ENCODE measurements at regions not wholly inside any gene's neighbourhood (a gene's known extent, or its start where the extent isn't known, plus 50 kb on each side); places are given as distances from the start of the nearest gene placed in this dataset.

DNA sequence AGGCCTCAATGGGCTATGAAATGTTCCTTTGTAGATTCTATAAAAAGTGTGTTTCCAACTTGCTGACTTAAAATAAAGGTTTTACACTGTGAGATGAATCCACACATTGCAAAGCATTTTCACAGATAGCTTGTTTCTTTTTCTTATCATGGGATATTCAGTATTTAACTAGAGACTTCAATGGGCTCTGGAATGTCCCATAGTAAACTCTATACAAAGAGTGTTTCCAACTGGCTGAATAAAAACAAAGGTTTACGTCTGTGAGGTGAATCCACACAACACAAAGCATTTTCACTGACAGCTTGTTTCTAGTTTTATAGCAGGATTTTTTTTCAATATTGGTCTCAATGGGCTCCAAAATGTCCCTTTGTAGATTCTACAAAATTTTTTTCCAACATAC is 550.1 kb downstream of the KCNJ18 start:
- intact Hi-C loops (cut with DNase I; ENCODE audit: low total_unique reads), result no loop called here
- TF ChIP-seq POLR2A (IDR thresholded peaks at IDR 0.05) (no peak), CTCF (IDR thresholded peaks at IDR 0.05) (no peak)
- H3K9me3 ChIP-seq, result no peaks in the 10 kb centered on the region
- H3K36me3 ChIP-seq (ENCODE audit: low read depth, missing control alignments), result no peaks in the 10 kb centered on the region
- H3K27ac ChIP-seq, result no peak overlapping the region
- no peak for DNase-seq
- no peaks in the 10 kb centered on the region for H3K4me1 ChIP-seq
- H3K4me3 ChIP-seq, result no peak overlapping the region
- no peaks in the 10 kb centered on the region for H3K27me3 ChIP-seq
- WGBS, 2 donors, result 59 to 64% methylated on average over 1 of the region's 1 CpG

DNA sequence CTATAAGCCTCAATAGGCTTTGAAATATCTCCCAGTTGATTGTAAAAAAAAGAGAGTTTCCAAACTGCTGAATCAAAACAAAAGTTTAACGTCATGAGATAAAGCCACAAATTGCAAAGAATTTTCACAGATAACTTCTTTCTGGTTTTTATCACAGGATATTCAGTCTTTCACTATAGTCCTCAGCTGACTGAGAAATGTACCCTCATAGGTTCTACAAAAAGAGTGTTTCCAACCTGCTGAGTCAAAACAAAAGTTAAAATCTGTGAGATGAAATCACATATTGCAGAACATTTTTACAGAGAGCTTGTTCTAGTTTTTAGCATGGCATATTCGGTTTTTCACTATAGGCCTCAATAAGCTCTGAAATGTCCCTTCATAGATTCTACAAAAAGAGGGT is 559.2 kb downstream of the KCNJ18 start:
- H3K4me1 ChIP-seq, result no peaks in the 10 kb centered on the region
- H3K4me3 ChIP-seq, result no peak overlapping the region
- H3K27me3 ChIP-seq, result no peaks in the 10 kb centered on the region
- no peak overlapping the region for H3K27ac ChIP-seq
- H3K36me3 ChIP-seq (ENCODE audit: low read depth, missing control alignments), result no peaks in the 10 kb centered on the region
- TF ChIP-seq CTCF (IDR thresholded peaks at IDR 0.05) (no peak), POLR2A (IDR thresholded peaks at IDR 0.05) (no peak)
- intact Hi-C loops (cut with DNase I; ENCODE audit: low total_unique reads), result no loop called here
- H3K9me3 ChIP-seq, result no peaks in the 10 kb centered on the region
- WGBS, 2 donors, result 52 to 60% methylated on average over 2 of the region's 2 CpGs
- no peak for DNase-seq

DNA sequence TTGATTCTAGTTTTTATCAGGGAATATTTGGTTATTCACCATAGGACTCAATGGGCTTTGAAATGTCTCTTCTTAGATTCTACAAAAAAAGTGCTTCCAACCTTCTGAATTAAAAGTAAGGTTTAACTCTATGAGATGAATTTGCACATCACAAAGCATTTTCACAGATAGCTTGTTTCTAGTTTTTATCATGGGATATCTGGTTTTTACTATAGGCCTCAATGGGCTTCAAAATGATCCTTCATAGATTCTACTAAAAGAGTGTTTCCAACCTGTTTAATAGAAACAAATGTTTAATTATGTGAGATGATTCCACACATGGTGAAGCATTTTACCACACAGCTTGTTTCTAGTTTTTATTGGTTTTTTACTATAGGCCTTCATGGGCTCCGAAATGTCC is 560.7 kb downstream of the KCNJ18 start:
- no peak overlapping the region for H3K4me3 ChIP-seq
- intact Hi-C loops (cut with DNase I; ENCODE audit: low total_unique reads), result no loop called here
- TF ChIP-seq CTCF (IDR thresholded peaks at IDR 0.05) (no peak), POLR2A (IDR thresholded peaks at IDR 0.05) (no peak)
- no peak for DNase-seq
- no peak overlapping the region for H3K27ac ChIP-seq
- H3K27me3 ChIP-seq, result no peaks in the 10 kb centered on the region
- no peaks in the 10 kb centered on the region for H3K9me3 ChIP-seq
- WGBS, 2 donors, result 71 to 76% methylated on average over 1 of the region's 1 CpG
- no peaks in the 10 kb centered on the region for H3K36me3 ChIP-seq (ENCODE audit: low read depth, missing control alignments)
- H3K4me1 ChIP-seq, result no peaks in the 10 kb centered on the region

DNA sequence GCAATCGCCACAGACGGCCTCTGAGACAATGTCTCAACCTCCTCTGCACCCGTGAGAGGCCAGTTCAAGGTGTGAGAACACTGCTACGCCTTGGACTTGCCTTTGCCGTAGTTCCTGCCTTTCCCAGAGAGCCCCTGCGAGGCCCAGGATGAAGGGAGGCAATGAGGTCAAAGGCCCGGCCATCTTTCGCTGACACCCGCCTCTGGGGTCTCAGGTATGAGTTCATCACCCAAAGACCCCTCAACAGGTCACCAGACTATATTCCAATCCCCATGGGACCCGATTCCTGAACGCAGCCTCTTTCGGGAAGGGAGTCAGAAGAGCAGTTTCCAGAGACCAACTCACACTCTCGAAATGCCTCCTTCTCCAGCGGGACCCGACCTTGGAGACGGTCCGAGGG is 573.5 kb downstream of the KCNJ18 start:
- Histone ChIP-seq H3K27me3 (no peaks in the 10 kb centered on the region), H3K27ac (no peak overlapping the region), H3K9me3 (no peaks in the 10 kb centered on the region), H3K36me3 (ENCODE audit: low read depth, missing control alignments) (no peaks in the 10 kb centered on the region), H3K4me1 (no peaks in the 10 kb centered on the region), H3K4me3 (peak overlapping the region; percentile 12 to 44)
- WGBS, 2 donors, result 49 to 72% methylated on average over 13 to 17 of the region's 17 CpGs
- TF ChIP-seq POLR2A (IDR thresholded peaks at IDR 0.05) (no peak), CTCF (IDR thresholded peaks at IDR 0.05) (no peak)
- no peak for DNase-seq
- intact Hi-C loops (cut with DNase I; ENCODE audit: low total_unique reads), result no loop called here

DNA sequence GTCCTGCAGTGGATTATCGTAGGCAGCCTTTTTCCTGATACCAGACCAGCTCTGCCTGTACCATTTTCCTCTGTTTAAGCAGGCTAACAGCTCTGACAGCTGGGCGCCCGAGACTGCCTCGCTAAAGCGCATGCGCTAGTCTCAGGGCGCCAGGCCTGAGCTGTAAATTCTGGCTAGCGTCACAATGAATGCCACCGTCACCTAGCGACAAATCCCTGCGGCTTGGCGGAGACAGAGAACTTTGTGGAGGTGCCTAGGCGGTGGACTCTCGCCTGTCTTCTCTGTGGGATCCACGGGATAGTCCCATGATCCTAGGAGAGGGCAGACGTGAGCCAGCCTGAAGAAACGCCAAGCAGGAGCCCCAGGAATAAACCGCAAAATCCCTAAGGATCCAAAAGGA is 573.9 kb downstream of the KCNJ18 start:
- no peak for TF ChIP-seq POLR2A (IDR thresholded peaks at IDR 0.05)
- TF ChIP-seq CTCF (IDR thresholded peaks at IDR 0.05), result no peak
- DNase-seq, result peak; percentile 60
- no peak overlapping the region for H3K27ac ChIP-seq
- H3K27me3 ChIP-seq, result no peaks in the 10 kb centered on the region
- intact Hi-C loops (cut with DNase I; ENCODE audit: low total_unique reads), result no loop called here
- no peaks in the 10 kb centered on the region for H3K4me1 ChIP-seq
- H3K4me3 ChIP-seq, result peak overlapping the region; percentile 12 to 44
- H3K36me3 ChIP-seq (ENCODE audit: low read depth, missing control alignments), result no peaks in the 10 kb centered on the region
- no peaks in the 10 kb centered on the region for H3K9me3 ChIP-seq
- 50 to 57% methylated on average over 18 of the region's 18 CpGs for WGBS, 2 donors

Measured in testis (tissue), 2 donors.